Liver (tissue), 3 donors: ENCODE measurements at regions not wholly inside any gene's neighbourhood (a gene's known extent, or its start where the extent isn't known, plus 50 kb on each side); places are given as distances from the start of the nearest gene placed in this dataset.

Source experiments
- ATF3 ChIP-seq: IDR thresholded peaks from 2 replicates; pipeline ENCODE4 v1.6.1; 2016; ENCODE audit warnings: antibody characterized with exemption
- FOXA1 ChIP-seq: IDR thresholded peaks from 2 replicates; pipeline ENCODE4 v1.6.1; 2016; ENCODE audit warnings: antibody characterized with exemption
- FOXA2 ChIP-seq: IDR thresholded peaks from 2 replicates; pipeline ENCODE4 v1.6.1; 2016; ENCODE audit warnings: antibody characterized with exemption
- GABPA ChIP-seq, 2 donors: IDR thresholded peaks in 1 of 2; conservative IDR thresholded peaks in 1 of 2; 2 replicates each; pipeline ENCODE4 v1.6.1; 2016; ENCODE audit warnings: antibody characterized with exemption in 2 of 2, mild to moderate bottlenecking in 1 of 2, moderate library complexity in 1 of 2
- MAX ChIP-seq: IDR thresholded peaks from 2 replicates; pipeline ENCODE4 v1.6.1; 2016; ENCODE audit warnings: antibody characterized with exemption
- NR2F2 ChIP-seq: IDR thresholded peaks from 2 replicates; pipeline ENCODE4 v1.6.1; 2016; ENCODE audit warnings: antibody characterized with exemption
- SP1 ChIP-seq: IDR thresholded peaks from 2 replicates; pipeline ENCODE4 v1.6.1; 2018; ENCODE audit warnings: antibody characterized with exemption, mild to moderate bottlenecking
- TAF1 ChIP-seq: conservative IDR thresholded peaks from 2 replicates; pipeline ENCODE4 v1.6.1; 2016; ENCODE audit warnings: antibody characterized with exemption, mild to moderate bottlenecking
- YY1 ChIP-seq: IDR thresholded peaks from 2 replicates; pipeline ENCODE4 v1.6.1; 2016; ENCODE audit warnings: antibody characterized with exemption, mild to moderate bottlenecking
- TF ChIP-seq, protein P1 (sequence below): fragments of 150-350 bp; IDR thresholded peaks from 2 replicates; pipeline ENCODE4 v1.5.1; 2017; ENCODE audit warnings: improper control_type of control experiment, low read depth, low read length; ENCODE audit not compliant: missing input control
- donor health status: healthy.
- donor health status: healthy.

DNA sequence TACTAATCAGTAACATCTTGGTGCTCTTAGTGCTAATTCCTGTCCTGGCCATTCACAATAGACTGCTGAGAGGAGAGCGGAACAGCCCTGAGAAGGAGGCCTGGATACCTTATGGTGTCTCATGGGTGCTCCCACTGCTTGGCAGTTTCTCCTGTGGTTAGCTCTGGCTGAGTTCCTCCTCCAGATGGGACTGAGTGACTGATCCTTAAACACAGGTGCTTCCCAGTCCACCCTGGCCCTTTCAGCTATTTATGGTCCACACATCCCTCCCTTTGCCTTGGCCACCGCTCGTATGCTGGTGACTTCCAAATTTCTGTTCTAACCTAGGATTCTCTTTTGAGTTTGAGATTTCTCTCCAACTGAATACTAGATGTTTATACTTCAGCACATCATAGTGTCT is 157.0 kb upstream of the CACNA1E start:
- TF ChIP-seq, protein P1, sequence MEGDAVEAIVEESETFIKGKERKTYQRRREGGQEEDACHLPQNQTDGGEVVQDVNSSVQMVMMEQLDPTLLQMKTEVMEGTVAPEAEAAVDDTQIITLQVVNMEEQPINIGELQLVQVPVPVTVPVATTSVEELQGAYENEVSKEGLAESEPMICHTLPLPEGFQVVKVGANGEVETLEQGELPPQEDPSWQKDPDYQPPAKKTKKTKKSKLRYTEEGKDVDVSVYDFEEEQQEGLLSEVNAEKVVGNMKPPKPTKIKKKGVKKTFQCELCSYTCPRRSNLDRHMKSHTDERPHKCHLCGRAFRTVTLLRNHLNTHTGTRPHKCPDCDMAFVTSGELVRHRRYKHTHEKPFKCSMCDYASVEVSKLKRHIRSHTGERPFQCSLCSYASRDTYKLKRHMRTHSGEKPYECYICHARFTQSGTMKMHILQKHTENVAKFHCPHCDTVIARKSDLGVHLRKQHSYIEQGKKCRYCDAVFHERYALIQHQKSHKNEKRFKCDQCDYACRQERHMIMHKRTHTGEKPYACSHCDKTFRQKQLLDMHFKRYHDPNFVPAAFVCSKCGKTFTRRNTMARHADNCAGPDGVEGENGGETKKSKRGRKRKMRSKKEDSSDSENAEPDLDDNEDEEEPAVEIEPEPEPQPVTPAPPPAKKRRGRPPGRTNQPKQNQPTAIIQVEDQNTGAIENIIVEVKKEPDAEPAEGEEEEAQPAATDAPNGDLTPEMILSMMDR = no peak
- TF ChIP-seq FOXA1 (no peak), ATF3 (no peak), TAF1 (no peak), SP1 (no peak), YY1 (no peak), NR2F2 (no peak), GABPA (IDR thresholded peaks at IDR 0.05 in 1 of 2, conservative IDR thresholded peaks at IDR 0.05 in 1 of 2) (no peak), FOXA2 (no peak), MAX (no peak)
